Neural progenitor cell (in vitro differentiated cells): ENCODE measurements at regions not wholly inside any gene's neighbourhood (a gene's known extent, or its start where the extent isn't known, plus 50 kb on each side); places are given as distances from the start of the nearest gene placed in this dataset.

Source experiments
- EZH2 ChIP-seq: fragments of 200-600 bp; sonication (generic); IDR thresholded peaks from 2 replicates; pipeline ENCODE4 v1.6.1; 2017; ENCODE audit warnings: antibody characterized with exemption, mild to moderate bottlenecking, moderate library complexity
- EZH2phosphoT487 ChIP-seq: fragments of 200-600 bp; sonication (generic); IDR thresholded peaks from 2 replicates; pipeline ENCODE4 v1.6.1; 2017; ENCODE audit warnings: antibody characterized with exemption
- TF ChIP-seq, protein P1 (sequence below): fragments of 200-600 bp; sonication (generic); IDR thresholded peaks from 2 replicates; pipeline ENCODE4 v1.5.1; 2017; ENCODE audit warnings: antibody characterized with exemption, mild to moderate bottlenecking

GRCh38 chr10:108862676-108863350 lies 1060.5 kb downstream of the XPNPEP1 start:
- TF ChIP-seq, protein P1, sequence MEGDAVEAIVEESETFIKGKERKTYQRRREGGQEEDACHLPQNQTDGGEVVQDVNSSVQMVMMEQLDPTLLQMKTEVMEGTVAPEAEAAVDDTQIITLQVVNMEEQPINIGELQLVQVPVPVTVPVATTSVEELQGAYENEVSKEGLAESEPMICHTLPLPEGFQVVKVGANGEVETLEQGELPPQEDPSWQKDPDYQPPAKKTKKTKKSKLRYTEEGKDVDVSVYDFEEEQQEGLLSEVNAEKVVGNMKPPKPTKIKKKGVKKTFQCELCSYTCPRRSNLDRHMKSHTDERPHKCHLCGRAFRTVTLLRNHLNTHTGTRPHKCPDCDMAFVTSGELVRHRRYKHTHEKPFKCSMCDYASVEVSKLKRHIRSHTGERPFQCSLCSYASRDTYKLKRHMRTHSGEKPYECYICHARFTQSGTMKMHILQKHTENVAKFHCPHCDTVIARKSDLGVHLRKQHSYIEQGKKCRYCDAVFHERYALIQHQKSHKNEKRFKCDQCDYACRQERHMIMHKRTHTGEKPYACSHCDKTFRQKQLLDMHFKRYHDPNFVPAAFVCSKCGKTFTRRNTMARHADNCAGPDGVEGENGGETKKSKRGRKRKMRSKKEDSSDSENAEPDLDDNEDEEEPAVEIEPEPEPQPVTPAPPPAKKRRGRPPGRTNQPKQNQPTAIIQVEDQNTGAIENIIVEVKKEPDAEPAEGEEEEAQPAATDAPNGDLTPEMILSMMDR: no peak
- no peak for TF ChIP-seq EZH2
- TF ChIP-seq EZH2phosphoT487: no peak
